ENCODE measurements at regions not wholly inside any gene's neighbourhood (a gene's known extent, or its start where the extent isn't known, plus 50 kb on each side); places are given as distances from the start of the nearest gene placed in this dataset.
"Not testable (repeated sequence)": the region's sequence is repeated elsewhere in the genome, so short reads cannot be mapped to it uniquely, and the experiment has no call there.

- H3K9me3 ChIP-seq (ENCODE audit: control insufficient read depth, low read length): no peaks in the 10 kb centered on the region
- no peak for ATAC-seq (ENCODE audit: low FRiP score)
- no peaks in the 10 kb centered on the region for H3K4me1 ChIP-seq (ENCODE audit: control insufficient read depth in 1 of 2, insufficient read depth in 2 of 2, low read length in 2 of 2)
- WGBS, 2 donors: 74 to 79% methylated on average over 3 of the region's 3 CpGs
- H3K27me3 ChIP-seq (ENCODE audit: control insufficient read depth in 1 of 2, insufficient read depth in 2 of 2, low read length in 1 of 2): no peaks in the 10 kb centered on the region
- DNase-seq: no peak
- intact Hi-C loops (cut with DNase I): no loop called here
- H3K4me3 ChIP-seq (ENCODE audit: low read length in 2 of 2): no peak overlapping the region
- H3K36me3 ChIP-seq (ENCODE audit: control insufficient read depth in 1 of 2, insufficient read depth in 2 of 2, low read length in 1 of 2): no peaks in the 10 kb centered on the region
- H3K27ac ChIP-seq (ENCODE audit: low read depth in 1 of 2, low read length in 2 of 2): no peak overlapping the region
Measured at GRCh38 chr3:101998256-101998926, 149.1 kb downstream of the NFKBIZ start.

GRCh38 chr3:101999177-101999779, 150.0 kb downstream of the NFKBIZ start:
- H3K27me3 ChIP-seq (ENCODE audit: control insufficient read depth in 1 of 2, insufficient read depth in 2 of 2, low read length in 1 of 2): no peaks in the 10 kb centered on the region
- intact Hi-C loops (cut with DNase I): no loop called here
- WGBS, 2 donors: 58 to 73% methylated on average over 3 of the region's 3 CpGs
- no peak overlapping the region for H3K4me3 ChIP-seq (ENCODE audit: low read length in 2 of 2)
- ATAC-seq (ENCODE audit: low FRiP score) (no peak), DNase-seq (no peak)
- H3K27ac ChIP-seq (ENCODE audit: low read depth in 1 of 2, low read length in 2 of 2): no peak overlapping the region
- no peaks in the 10 kb centered on the region for H3K9me3 ChIP-seq (ENCODE audit: control insufficient read depth, low read length)
- no peaks in the 10 kb centered on the region for H3K36me3 ChIP-seq (ENCODE audit: control insufficient read depth in 1 of 2, insufficient read depth in 2 of 2, low read length in 1 of 2)
- no peaks in the 10 kb centered on the region for H3K4me1 ChIP-seq (ENCODE audit: control insufficient read depth in 1 of 2, insufficient read depth in 2 of 2, low read length in 2 of 2)

- ATAC-seq (ENCODE audit: low FRiP score): no peak
- Histone ChIP-seq H3K9me3 (ENCODE audit: control insufficient read depth, low read length) (no peaks in the 10 kb centered on the region), H3K27ac (ENCODE audit: low read depth in 1 of 2, low read length in 2 of 2) (no peak overlapping the region), H3K36me3 (ENCODE audit: control insufficient read depth in 1 of 2, insufficient read depth in 2 of 2, low read length in 1 of 2) (no peaks in the 10 kb centered on the region), H3K27me3 (ENCODE audit: control insufficient read depth in 1 of 2, insufficient read depth in 2 of 2, low read length in 1 of 2) (no peaks in the 10 kb centered on the region), H3K4me1 (ENCODE audit: control insufficient read depth in 1 of 2, insufficient read depth in 2 of 2, low read length in 2 of 2) (peaks cover 0 to 3% of the 10 kb centered on the region in 2 donors), H3K4me3 (ENCODE audit: low read length in 2 of 2) (no peak overlapping the region)
- intact Hi-C loops (cut with DNase I): no loop called here
- no peak for DNase-seq
- WGBS, 2 donors: 88 to 91% methylated on average over 3 of the region's 3 CpGs
Measured at GRCh38 chr3:102000620-102001209, 151.4 kb downstream of the NFKBIZ start.

GRCh38 chr3:102002056-102002455, 152.7 kb downstream of the NFKBIZ start:
- Histone ChIP-seq H3K27me3 (ENCODE audit: control insufficient read depth in 1 of 2, insufficient read depth in 2 of 2, low read length in 1 of 2) (no peaks in the 10 kb centered on the region), H3K4me1 (ENCODE audit: control insufficient read depth in 1 of 2, insufficient read depth in 2 of 2, low read length in 2 of 2) (peaks cover 0 to 3% of the 10 kb centered on the region in 2 donors), H3K4me3 (ENCODE audit: low read length in 2 of 2) (no peak overlapping the region), H3K9me3 (ENCODE audit: control insufficient read depth, low read length) (no peaks in the 10 kb centered on the region), H3K36me3 (ENCODE audit: control insufficient read depth in 1 of 2, insufficient read depth in 2 of 2, low read length in 1 of 2) (no peaks in the 10 kb centered on the region), H3K27ac (ENCODE audit: low read depth in 1 of 2, low read length in 2 of 2) (no peak overlapping the region)
- intact Hi-C loops (cut with DNase I): no loop called here
- 92 to 97% methylated on average over 1 of the region's 1 CpG for WGBS, 2 donors
- no peak for DNase-seq
- ATAC-seq (ENCODE audit: low FRiP score): no peak

GRCh38 chr3:102004561-102004960, 155.2 kb downstream of the NFKBIZ start:
- Histone ChIP-seq H3K36me3 (ENCODE audit: control insufficient read depth in 1 of 2, insufficient read depth in 2 of 2, low read length in 1 of 2) (no peaks in the 10 kb centered on the region), H3K27ac (ENCODE audit: low read depth in 1 of 2, low read length in 2 of 2) (no peak overlapping the region), H3K4me1 (ENCODE audit: control insufficient read depth in 1 of 2, insufficient read depth in 2 of 2, low read length in 2 of 2) (peaks cover 0 to 3% of the 10 kb centered on the region in 2 donors), H3K9me3 (ENCODE audit: control insufficient read depth, low read length) (no peaks in the 10 kb centered on the region), H3K27me3 (ENCODE audit: control insufficient read depth in 1 of 2, insufficient read depth in 2 of 2, low read length in 1 of 2) (no peaks in the 10 kb centered on the region), H3K4me3 (ENCODE audit: low read length in 2 of 2) (no peak overlapping the region)
- intact Hi-C loops (cut with DNase I): no loop called here
- 91 to 97% methylated on average over 2 of the region's 2 CpGs for WGBS, 2 donors
- no peak for DNase-seq
- ATAC-seq (ENCODE audit: low FRiP score): no peak

- Histone ChIP-seq H3K4me1 (ENCODE audit: control insufficient read depth in 1 of 2, insufficient read depth in 2 of 2, low read length in 2 of 2) (peaks cover 0 to 3% of the 10 kb centered on the region in 2 donors), H3K27ac (ENCODE audit: low read depth in 1 of 2, low read length in 2 of 2) (no peak overlapping the region), H3K27me3 (ENCODE audit: control insufficient read depth in 1 of 2, insufficient read depth in 2 of 2, low read length in 1 of 2) (no peaks in the 10 kb centered on the region), H3K36me3 (ENCODE audit: control insufficient read depth in 1 of 2, insufficient read depth in 2 of 2, low read length in 1 of 2) (no peaks in the 10 kb centered on the region), H3K4me3 (ENCODE audit: low read length in 2 of 2) (no peak overlapping the region), H3K9me3 (ENCODE audit: control insufficient read depth, low read length) (no peaks in the 10 kb centered on the region)
- intact Hi-C loops (cut with DNase I): no loop called here
- ATAC-seq (ENCODE audit: low FRiP score) (no peak), DNase-seq (no peak)
Measured at GRCh38 chr3:102005551-102005950, 156.2 kb downstream of the NFKBIZ start.

- no peak overlapping the region for H3K27ac ChIP-seq (ENCODE audit: low read depth in 1 of 2, low read length in 2 of 2)
Measured at GRCh38 chr3:102006812-102007485, 157.6 kb downstream of the NFKBIZ start.

GRCh38 chr3:102008436-102008835, 159.1 kb downstream of the NFKBIZ start:
- intact Hi-C loops (cut with DNase I); H3K4me3 ChIP-seq (ENCODE audit: low read length in 2 of 2): not testable (repeated sequence)
- 86 to 87% methylated on average over 11 of the region's 11 CpGs for WGBS, 2 donors

More at GRCh38 chr3:102006812-102007485, 157.6 kb downstream of the NFKBIZ start:
- ATAC-seq (ENCODE audit: low FRiP score): peak; percentile 59
- peak in 1 of 2 donors; percentile 53 for DNase-seq
- WGBS, 2 donors: 4 to 5% methylated on average over 1 of the region's 1 CpG
- Histone ChIP-seq H3K27me3 (ENCODE audit: control insufficient read depth in 1 of 2, insufficient read depth in 2 of 2, low read length in 1 of 2) (no peaks in the 10 kb centered on the region), H3K36me3 (ENCODE audit: control insufficient read depth in 1 of 2, insufficient read depth in 2 of 2, low read length in 1 of 2) (no peaks in the 10 kb centered on the region), H3K4me1 (ENCODE audit: control insufficient read depth in 1 of 2, insufficient read depth in 2 of 2, low read length in 2 of 2) (peaks cover 0 to 3% of the 10 kb centered on the region in 2 donors), H3K9me3 (ENCODE audit: control insufficient read depth, low read length) (no peaks in the 10 kb centered on the region), H3K4me3 (ENCODE audit: low read length in 2 of 2) (no peak overlapping the region)
- intact Hi-C loops (cut with DNase I): no loop called here

More at GRCh38 chr3:102008436-102008835, 159.1 kb downstream of the NFKBIZ start:
- not testable (repeated sequence) for H3K4me1 ChIP-seq (ENCODE audit: control insufficient read depth in 1 of 2, insufficient read depth in 2 of 2, low read length in 2 of 2); H3K36me3 ChIP-seq (ENCODE audit: control insufficient read depth in 1 of 2, insufficient read depth in 2 of 2, low read length in 1 of 2); ATAC-seq (ENCODE audit: low FRiP score); H3K9me3 ChIP-seq (ENCODE audit: control insufficient read depth, low read length); DNase-seq; H3K27ac ChIP-seq (ENCODE audit: low read depth in 1 of 2, low read length in 2 of 2); H3K27me3 ChIP-seq (ENCODE audit: control insufficient read depth in 1 of 2, insufficient read depth in 2 of 2, low read length in 1 of 2)
